HCEC 1CT (cell line): ENCODE measurements at regions not wholly inside any gene's neighbourhood (a gene's known extent, or its start where the extent isn't known, plus 50 kb on each side); places are given as distances from the start of the nearest gene placed in this dataset.

Source experiments
- DNase-seq: peaks from one replicate; pipeline ENCODE4 v3.0.0-alpha.2; 2017

- peak; percentile 9 for DNase-seq
These were observed 204.2 kb downstream of the MBD2 start for GRCh38 chr18:54020156-54020745.

- DNase-seq = no peak
These were observed 204.8 kb downstream of the MBD2 start for GRCh38 chr18:54019641-54020040.

- no peak for DNase-seq
These were observed 211.0 kb downstream of the MBD2 start for GRCh38 chr18:54013452-54013851.

GRCh38 chr18:54004828-54005227 lies 219.6 kb downstream of the MBD2 start:
- no peak for DNase-seq

- no peak for DNase-seq
These were observed 221.3 kb downstream of the MBD2 start for GRCh38 chr18:54003195-54003594.

GRCh38 chr18:53997064-53997463 lies 227.4 kb downstream of the MBD2 start:
- DNase-seq = no peak

GRCh38 chr18:53994016-53994415 lies 230.5 kb downstream of the MBD2 start:
- DNase-seq = no peak

- no peak for DNase-seq
These were observed 232.7 kb downstream of the MBD2 start for GRCh38 chr18:53991805-53992204.

GRCh38 chr18:53991202-53991601 lies 233.3 kb downstream of the MBD2 start:
- DNase-seq = peak; percentile 44

- DNase-seq = no peak
These were observed 234.0 kb downstream of the MBD2 start for GRCh38 chr18:53990485-53990884.

- DNase-seq = no peak
These were observed 240.4 kb downstream of the MBD2 start for GRCh38 chr18:53984021-53984420.

- no peak for DNase-seq
These were observed 253.1 kb downstream of the MBD2 start for GRCh38 chr18:53971331-53971730.

GRCh38 chr18:53952700-53953099 lies 271.8 kb downstream of the MBD2 start:
- DNase-seq = no peak

GRCh38 chr18:53950545-53950944 lies 273.9 kb downstream of the MBD2 start:
- DNase-seq = no peak

- no peak for DNase-seq
These were observed 275.5 kb downstream of the MBD2 start for GRCh38 chr18:53948991-53949390.

- DNase-seq = no peak
These were observed 277.3 kb downstream of the MBD2 start for GRCh38 chr18:53947092-53947640.

GRCh38 chr18:53946594-53946993 lies 277.9 kb downstream of the MBD2 start:
- no peak for DNase-seq

GRCh38 chr18:53944721-53945120 lies 279.7 kb downstream of the MBD2 start:
- no peak for DNase-seq

- DNase-seq = no peak
These were observed 281.1 kb downstream of the MBD2 start for GRCh38 chr18:53943326-53943860.

- no peak for DNase-seq
These were observed 282.7 kb downstream of the MBD2 start for GRCh38 chr18:53941601-53942338.

GRCh38 chr18:53937037-53937436 lies 287.4 kb downstream of the MBD2 start:
- no peak for DNase-seq

- DNase-seq = no peak
These were observed 288.7 kb downstream of the MBD2 start for GRCh38 chr18:53935803-53936202.

- DNase-seq = no peak
These were observed 289.1 kb downstream of the MBD2 start for GRCh38 chr18:53935399-53935798.
